OCI-M2 (cell line): ENCODE measurements at regions not wholly inside any gene's neighbourhood (a gene's known extent, or its start where the extent isn't known, plus 50 kb on each side); places are given as distances from the start of the nearest gene placed in this dataset.
"Not testable (repeated sequence)": the region's sequence is repeated elsewhere in the genome, so short reads cannot be mapped to it uniquely, and the experiment has no call there.

Experiments
- DNase-seq: peaks from one replicate; lab custom pipeline; 2025; ENCODE audit not compliant: unreplicated experiment; lab: John Stamatoyannopoulos, UW

DNA sequence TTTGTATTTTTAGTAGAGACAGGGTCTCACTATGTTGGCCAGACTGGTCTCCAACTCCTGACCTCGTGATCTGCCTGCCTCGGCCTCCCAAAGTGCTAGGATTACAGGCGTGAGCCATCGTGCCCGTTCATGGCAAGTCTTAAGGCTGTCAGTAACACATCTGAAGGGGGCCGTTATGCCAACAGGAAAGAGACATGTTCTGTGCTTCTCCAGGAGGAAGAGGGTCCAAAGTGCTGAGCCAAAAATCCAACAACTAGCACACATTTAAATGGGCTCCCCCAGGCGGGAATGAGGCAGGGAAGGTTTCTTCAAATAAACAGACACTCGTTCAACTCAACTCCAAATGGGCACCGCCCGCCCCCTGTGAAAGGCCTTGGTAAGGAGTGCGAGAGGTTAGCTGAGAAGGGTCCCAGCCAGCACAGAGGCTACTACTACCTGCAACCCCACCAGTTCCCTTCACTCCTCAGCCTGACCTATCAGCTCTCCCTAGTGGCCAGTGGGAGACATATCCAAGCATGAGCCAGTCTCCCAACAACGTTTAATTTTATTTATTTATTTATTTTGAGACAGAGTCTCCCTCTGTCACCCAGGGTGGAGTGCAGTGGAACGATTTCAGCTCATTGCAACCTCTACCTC, 84.1 kb upstream of the DMRT1 start:
- DNase-seq, result no peak

DNA sequence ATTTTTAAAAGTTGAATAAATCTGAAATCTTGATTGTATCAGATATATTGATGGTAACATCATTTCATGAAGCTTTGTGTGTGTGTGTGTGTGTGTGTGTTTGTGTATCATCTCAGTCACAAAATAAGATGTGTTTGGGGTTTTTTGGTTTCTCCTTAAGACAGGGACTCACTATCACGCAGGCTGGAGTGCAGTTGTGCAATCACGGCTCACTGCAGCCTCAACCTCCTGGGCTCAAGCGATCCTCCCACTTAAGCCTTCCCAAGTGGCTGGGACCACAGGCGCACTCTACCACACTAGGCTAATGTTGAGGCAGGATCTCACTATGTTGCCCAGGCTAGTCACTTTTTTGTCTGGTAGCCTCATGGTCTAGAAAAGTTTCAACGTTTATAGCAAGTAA, 83.4 kb upstream of the DMRT1 start:
- DNase-seq, result no peak

DNA sequence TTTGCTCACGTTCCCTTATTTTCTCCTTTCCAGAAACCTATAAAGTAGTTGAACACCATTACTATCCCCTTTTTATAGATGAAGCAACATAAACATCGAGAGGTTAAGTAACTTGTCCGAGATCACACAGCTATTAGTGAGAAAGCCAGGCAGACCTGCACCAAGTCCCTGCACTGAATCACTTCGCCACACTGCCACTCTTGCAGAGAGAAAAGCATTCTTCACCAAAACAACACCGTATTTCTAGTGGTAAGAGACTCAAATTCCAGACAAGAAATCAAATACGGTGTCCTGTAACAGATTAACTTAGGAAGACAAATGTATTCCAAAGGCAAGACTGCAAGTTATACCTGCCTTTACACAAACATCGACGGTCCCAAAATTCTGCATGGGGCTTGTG, 82.0 kb upstream of the DMRT1 start:
- no peak for DNase-seq

DNA sequence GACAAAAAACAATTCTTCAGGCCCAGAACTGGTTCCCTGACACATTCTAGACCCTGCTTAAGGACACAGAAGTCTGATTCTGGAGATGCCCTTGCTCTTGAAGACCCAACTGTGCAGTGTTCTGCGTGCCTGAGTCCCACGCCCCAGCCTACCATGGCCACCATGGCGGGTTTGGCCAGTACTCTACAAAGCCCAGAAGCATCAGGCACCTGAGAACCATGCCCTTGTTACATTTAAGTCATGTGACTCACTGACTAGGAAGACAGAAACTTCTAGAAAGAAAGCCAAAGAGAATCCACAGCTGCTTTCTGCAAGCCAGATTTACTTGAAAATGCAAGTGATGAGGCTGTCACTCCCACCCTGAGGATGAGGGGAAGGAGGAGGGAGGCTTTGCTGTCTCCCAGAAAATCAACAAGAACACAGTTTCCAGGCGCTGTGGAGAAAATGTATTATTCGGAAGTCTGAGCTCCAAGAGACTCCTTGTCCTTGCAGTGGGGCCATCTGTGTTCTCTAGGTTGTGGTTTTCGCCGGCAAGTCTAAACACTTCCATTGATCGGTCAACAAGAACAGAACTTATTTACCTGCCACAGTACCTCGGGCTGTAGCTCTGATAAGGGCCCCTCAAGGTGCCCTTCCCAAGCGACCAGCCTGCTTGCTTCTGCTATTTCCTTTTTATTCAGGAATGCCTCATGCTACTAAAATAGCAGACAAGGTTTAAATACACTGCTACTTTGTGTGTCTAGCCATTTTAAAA, 81.3 kb upstream of the DMRT1 start:
- no peak for DNase-seq

DNA sequence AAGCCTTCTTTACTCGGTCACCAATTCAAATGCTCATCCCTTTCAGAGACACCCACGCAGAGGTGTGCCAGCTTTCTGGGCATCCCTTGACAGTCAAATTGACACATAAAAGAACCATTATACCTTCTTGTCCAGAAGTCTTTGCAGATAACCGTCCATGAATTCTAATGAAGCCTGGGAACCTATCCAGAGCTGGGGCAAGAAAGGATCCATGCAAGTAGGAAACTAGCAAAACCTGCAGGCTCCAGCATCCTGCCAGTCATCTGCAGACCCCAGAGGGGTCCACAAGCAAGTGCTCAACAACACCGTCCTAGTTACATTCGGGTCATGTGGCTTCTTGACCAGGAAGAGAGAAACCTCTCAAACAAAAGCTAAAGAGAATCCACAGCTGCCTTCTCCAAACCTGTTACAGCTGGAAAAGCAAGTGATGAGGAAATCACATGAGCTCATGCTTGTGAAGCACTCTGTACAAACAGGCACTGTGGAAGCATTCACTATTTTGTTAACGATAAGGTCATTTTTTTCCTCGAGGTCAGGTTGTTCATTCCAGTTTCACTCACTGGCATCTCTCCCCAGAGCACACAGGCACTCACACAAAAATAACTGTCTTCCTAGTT, 80.2 kb upstream of the DMRT1 start:
- no peak for DNase-seq

DNA sequence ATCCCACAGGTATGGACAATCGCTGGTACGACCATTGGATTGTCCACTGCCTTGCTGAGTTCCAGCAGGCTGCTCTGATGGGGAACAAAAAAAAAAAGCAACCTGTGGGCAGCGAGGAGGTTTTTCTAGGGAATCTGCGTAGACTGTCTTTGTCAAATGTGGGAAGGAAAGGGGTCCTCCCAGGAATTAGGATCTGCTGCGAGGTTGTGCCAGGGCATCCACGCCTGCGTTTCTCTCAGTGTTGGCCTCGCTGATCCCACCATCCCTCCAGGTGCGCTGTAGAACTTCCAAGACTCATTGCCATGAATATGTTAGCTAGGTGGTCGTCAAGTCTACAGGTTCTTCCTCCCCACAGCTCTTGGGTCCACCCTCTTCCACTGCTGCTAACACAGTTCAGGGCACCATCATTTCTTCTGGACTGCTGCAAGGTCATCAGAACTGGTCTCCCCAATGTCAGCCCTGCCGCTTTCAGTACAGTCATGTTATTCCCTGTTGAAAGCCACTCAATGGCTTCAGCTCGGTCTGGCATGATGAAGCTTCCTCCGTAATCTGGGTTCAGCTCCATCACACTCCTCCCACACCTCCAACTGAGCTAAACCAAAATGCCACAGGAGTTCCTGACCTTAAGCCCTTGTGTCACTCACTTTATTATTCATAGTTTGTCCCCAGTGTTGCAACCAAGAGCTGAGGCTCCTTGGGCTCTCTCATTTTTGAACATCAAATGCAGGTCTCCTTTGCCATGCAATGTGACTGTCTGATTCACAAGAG, 79.5 kb upstream of the DMRT1 start:
- no peak for DNase-seq

DNA sequence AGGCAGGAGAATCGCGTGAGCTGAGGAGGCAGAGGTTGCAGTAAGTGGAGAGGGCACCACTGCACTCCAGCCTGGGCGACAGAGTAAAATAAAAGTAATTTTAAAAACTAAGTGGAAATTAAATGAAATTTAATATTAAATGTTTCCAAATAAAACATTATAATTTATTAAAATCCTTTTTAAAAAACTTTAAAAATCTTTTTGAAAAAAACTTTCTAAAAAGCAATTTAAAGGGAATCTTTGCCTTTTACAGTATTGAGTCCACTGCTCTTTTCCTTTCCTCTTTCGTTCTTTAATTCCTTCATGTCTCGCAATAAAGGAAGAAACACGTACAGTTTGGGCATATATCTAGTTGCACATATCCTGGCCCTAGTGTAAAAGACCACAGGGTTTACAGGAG, 77.8 kb upstream of the DMRT1 start:
- no peak for DNase-seq

DNA sequence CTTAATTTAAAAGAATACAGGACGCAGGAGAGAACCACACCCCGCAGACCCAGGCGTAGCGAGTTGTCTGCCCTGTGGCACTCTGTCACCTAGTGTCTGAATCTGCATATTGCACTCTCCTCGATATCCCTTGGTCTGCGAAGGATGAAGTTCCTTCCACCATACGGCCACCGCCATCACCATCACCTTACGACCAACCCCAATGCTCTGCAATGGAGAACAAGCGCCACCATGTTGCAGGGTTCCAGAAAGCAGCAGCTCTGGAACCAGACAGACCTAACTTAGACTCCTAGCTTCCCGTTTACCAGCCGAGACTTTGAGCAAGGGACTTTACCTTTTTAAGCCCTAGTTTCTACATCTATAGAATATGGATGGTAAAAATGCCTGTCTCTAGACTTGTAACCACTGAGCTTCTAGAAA, 77.4 kb upstream of the DMRT1 start:
- DNase-seq, result no peak

DNA sequence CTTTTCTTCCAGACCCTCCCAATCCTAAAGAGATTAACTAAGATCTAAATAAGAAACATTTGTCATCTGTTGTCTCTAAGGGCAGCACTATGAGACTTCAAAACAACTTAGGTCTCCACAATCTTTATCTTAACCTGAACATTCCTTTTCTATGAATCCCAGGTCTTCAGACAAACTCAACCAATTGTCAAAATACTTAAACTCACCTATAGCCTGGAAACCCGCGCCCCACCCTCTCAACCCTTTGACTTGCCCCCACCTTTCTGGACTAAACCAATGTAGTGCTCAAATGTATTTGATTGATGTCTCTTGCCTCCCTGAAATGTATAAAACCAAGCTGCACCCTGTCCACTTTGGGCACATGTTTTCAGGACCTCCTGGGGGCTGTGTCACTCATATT, 76.5 kb upstream of the DMRT1 start:
- DNase-seq, result no peak

DNA sequence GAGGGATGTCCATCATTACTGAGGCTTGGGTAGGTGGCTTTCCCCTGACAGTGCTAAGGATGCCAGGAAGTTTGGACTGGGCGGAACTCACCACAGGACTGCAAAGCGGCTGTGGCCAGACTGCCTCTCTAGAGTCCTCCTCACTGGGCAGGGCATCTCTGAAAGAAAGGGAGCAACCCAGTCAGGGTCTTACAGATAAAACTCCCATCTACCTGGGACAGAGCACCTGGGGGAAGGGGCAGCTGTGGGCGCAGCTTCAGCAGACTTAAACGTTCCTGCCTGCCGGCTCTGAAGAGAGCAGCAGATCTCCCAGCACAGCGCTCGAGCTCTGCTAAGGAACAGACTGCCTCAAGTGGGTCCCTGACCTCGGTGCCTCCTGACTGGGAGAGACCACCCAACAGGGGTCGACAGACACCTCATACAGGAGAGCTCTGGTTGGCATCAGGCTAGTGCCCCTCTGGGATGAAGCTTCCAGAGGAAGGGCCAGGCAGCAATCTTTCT, 74.4 kb upstream of the DMRT1 start:
- DNase-seq, result not testable (repeated sequence)

DNA sequence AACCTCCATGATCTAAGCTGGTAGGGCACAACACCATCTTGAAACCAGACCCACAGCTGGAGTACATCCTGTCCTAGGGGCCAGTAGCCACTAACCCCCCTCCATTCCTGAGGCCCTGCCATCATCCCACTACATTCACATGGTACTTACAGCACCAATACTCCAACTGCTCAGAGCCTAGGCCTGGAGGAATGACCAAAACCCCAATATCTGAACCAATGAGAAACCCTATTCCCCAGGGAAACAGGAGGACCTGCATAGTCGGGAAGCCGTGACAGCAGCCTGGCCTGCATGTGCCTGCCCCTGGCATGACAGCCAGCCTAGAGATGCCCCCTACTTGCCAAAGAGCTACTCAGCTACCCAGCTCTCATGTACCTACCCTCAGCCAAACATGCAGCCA, 65.4 kb upstream of the DMRT1 start:
- DNase-seq, result no peak

DNA sequence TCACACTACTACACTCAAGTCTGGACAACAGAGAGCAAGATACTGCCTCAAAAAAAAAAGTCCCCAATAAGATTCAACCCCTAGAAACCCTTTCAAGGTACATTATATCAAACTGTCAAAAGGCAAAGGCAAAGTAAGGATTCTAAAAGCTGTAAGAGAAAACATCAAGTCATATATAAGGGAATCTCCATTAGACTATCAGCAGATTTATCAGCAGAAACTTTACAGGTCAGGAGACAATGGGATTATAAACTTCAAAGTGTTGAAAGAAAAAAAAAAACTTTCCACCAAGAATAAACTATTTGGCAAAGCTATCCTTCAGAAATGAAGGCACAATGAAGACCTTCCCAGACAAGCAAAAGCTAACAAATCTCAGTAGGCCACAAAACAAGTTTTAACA, 63.5 kb upstream of the DMRT1 start:
- DNase-seq, result no peak

DNA sequence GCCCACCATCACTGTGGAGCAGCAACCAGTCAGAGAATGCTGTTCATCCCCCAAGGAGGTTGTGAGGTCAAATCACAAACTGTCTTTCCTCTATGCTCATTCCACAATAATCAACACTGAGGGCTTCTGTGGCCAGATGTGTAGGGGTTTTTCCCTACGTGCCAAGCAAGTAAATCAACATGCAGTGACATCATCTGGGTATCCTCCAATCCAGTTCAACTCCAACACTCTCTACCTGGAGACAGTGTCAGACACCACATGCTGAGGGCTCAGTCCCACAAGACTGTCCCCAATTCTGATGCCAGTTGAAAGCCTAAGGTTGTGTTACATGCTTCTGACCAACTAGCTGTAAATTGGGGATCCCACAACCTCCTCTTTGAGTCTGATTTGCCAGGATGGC, 57.3 kb upstream of the DMRT1 start:
- DNase-seq, result no peak

DNA sequence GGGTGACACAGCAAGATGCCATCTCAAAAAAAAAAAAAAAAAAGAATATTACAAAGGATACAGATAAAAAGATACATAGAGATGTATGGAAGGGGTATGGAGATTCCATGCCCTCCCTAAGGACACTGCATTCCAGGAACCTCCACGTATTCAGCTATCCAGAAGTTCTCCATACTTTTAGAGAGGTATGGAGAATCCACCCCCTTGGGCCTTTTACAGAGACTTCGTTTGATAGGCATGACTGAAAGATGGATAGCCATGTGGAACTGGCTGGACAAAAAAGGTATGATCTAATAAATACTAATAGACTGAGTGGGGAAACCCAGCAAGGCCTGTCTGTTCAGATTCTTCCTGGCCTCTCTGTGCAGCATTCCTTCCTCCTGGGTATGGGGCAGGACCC, 56.6 kb upstream of the DMRT1 start:
- no peak for DNase-seq

DNA sequence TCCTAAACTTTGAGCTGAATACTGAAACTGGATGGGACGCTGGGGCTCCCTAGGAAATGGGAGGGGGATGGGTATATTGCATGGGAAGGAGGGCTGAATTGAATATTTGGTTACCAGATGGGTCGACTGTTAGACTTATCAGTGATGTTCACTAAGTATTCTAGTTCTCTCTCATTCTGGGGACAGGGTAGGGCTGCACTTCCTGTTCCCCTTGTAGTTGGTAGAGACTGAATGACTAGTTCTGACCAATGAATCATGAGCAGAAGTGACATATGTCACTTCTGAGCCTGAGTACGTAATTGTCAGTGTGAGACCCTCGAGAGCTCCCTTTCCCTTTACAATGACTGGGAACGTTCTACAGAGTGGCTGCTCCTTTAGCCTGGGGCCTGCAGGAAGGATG, 55.5 kb upstream of the DMRT1 start:
- no peak for DNase-seq

DNA sequence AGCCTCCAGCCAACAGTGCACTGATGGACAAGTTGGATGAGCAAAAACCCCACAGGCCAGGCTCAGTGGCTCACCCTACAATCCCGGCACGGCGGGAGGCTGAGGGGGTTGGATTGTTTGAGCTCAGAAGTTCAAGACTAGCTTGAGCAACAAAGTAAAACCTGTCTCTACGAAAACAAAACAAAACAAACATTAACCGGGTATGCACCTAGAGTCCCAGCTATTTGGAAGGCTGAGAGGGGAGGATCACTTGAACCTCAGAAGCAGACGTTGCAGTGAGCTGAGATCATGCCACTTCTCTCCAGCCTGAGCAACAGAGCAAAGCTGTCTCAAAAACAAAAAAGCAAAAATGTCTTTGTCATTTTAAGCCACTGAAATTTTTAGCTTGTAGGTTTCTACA, 55.1 kb upstream of the DMRT1 start:
- DNase-seq, result no peak

DNA sequence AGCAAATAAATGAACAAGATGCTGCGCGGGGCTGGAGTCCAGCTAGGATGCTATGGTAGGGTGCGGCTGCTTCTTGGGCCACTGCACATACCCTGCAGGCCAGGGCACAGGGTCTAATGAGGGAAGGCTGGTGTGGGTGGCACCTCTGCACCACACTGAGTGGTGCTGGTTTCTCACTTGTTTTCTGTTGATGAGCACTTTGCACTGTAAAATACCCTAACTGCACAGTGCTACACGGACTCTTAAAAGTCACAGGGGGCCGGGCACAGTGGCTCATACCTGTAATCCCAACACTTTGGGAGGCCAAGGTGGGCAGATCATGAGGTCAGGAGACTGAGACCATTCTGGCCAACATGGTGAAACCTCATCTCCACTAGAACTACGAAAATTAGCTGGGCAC, 52.7 kb upstream of the DMRT1 start:
- DNase-seq, result no peak
